OCI-LY7 (cell line): ENCODE measurements at regions not wholly inside any gene's neighbourhood (a gene's known extent, or its start where the extent isn't known, plus 50 kb on each side); places are given as distances from the start of the nearest gene placed in this dataset.

Source experiments
- BruUV-seq: library from RNA; stranded (reverse); fragments of 400-500 nt; replicated peaks from 2 replicates; lab custom pipeline; 2021; lab: Mats Ljungman, UMichigan
- CTCF ChIA-PET: fragments of 300-600 bp; sonication (Branson Sonifier 250); formaldehyde crosslinking; loops from one replicate; lab custom pipeline; 2022; ENCODE audit warnings: antibody characterized with exemption; ENCODE audit not compliant: unreplicated experiment; lab: Charles Lee
- POLR2A ChIA-PET: fragments of 300-600 bp; sonication (Branson Sonifier 250); formaldehyde crosslinking; loops from one replicate; lab custom pipeline; 2022; ENCODE audit warnings: antibody characterized with exemption; lab: Charles Lee
- DNase-seq: peaks from one replicate; pipeline ENCODE4 v3.0.0-alpha.2; 2015; ENCODE audit warnings: low spot score
- H2AFZ ChIP-seq: fragments of 200-600 bp; sonication (generic), shearing (Covaris generic); 2 replicates; pipeline ENCODE4 v1.6.1; 2014; ENCODE audit warnings: mild to moderate bottlenecking, antibody characterized with exemption, low read length, moderate library complexity
- H3K27ac ChIP-seq: fragments of 200-600 bp; sonication (generic); 2 replicates; pipeline ENCODE4 v1.5.1; 2014; ENCODE audit warnings: mixed run types, low read depth, mild to moderate bottlenecking, moderate library complexity, low read length, inconsistent platforms; ENCODE audit not compliant: poor library complexity, severe bottlenecking
- H3K36me3 ChIP-seq: fragments of 200-600 bp; sonication (generic); 2 replicates; pipeline ENCODE4 v1.6.1; 2014; ENCODE audit warnings: mild to moderate bottlenecking, antibody characterized with exemption, low read length, moderate library complexity, mixed read lengths; ENCODE audit not compliant: insufficient read depth
- H3K4me1 ChIP-seq: fragments of 200-600 bp; sonication (generic); 2 replicates; pipeline ENCODE4 v1.5.1; 2014; ENCODE audit warnings: mild to moderate bottlenecking, low read length; ENCODE audit not compliant: insufficient read depth, poor library complexity, severe bottlenecking
- H3K4me2 ChIP-seq: fragments of 200-600 bp; sonication (generic); 2 replicates; pipeline ENCODE4 v1.6.1; 2014; ENCODE audit warnings: mild to moderate bottlenecking, low read length
- H3K4me3 ChIP-seq: fragments of 200-600 bp; sonication (generic); 2 replicates; pipeline ENCODE4 v1.5.1; 2014; ENCODE audit warnings: mild to moderate bottlenecking, low read depth, low read length; ENCODE audit not compliant: poor library complexity, severe bottlenecking
- H3K79me2 ChIP-seq: fragments of 200-600 bp; sonication (generic); 2 replicates; pipeline ENCODE4 v1.6.1; 2016; ENCODE audit warnings: low read depth, mild to moderate bottlenecking, low read length, moderate library complexity, mixed read lengths; ENCODE audit not compliant: insufficient read depth
- H3K9me2 ChIP-seq: fragments of 200-600 bp; sonication (generic); 2 replicates; pipeline ENCODE4 v1.6.1; 2016; ENCODE audit warnings: mild to moderate bottlenecking, low read length, mixed read lengths; ENCODE audit not compliant: insufficient read depth
- H3K9me3 ChIP-seq: fragments of 200-600 bp; sonication (generic); 2 replicates; pipeline ENCODE4 v1.6.1; 2014; ENCODE audit warnings: mild to moderate bottlenecking, mixed run types, low read length, mixed read lengths
- H4K20me1 ChIP-seq: fragments of 200-600 bp; sonication (generic); 2 replicates; pipeline ENCODE4 v1.6.1; 2014; ENCODE audit warnings: mild to moderate bottlenecking, antibody characterized with exemption, low read length, moderate library complexity, mixed read lengths; ENCODE audit not compliant: insufficient read depth
- EZH2phosphoT487 ChIP-seq: fragments of 200-600 bp; sonication (generic); IDR thresholded peaks from 2 replicates; pipeline ENCODE4 v1.6.1; 2018; ENCODE audit warnings: low read depth, borderline replicate concordance, mild to moderate bottlenecking, mixed run types, antibody characterized with exemption, low read length, moderate library complexity, mixed read lengths
- intact Hi-C: fragments of 100-400 bp; cut with micrococcal nuclease; formaldehyde crosslinking; loops from one replicate; pipeline ENCODE4 v1.10.0; 2022; ENCODE audit not compliant: unreplicated experiment
- TF ChIP-seq, protein P1 (sequence below): fragments of 200-600 bp; sonication (generic); conservative IDR thresholded peaks from 2 replicates; pipeline ENCODE4 v1.5.1; 2014; ENCODE audit warnings: mild to moderate bottlenecking, antibody characterized with exemption, low read length, moderate library complexity, mixed read lengths

- no peaks in the 10 kb centered on the region for H3K79me2 ChIP-seq
- H3K9me2 ChIP-seq, result no peaks in the 10 kb centered on the region
- H3K4me3 ChIP-seq, result no peak overlapping the region
- ChIA-PET CTCF (no interaction called here), POLR2A (no interaction called here)
- no peaks in the 10 kb centered on the region for H4K20me1 ChIP-seq
- no peaks in the 10 kb centered on the region for H3K4me1 ChIP-seq
- TF ChIP-seq EZH2phosphoT487, result no peak
- TF ChIP-seq, protein P1, sequence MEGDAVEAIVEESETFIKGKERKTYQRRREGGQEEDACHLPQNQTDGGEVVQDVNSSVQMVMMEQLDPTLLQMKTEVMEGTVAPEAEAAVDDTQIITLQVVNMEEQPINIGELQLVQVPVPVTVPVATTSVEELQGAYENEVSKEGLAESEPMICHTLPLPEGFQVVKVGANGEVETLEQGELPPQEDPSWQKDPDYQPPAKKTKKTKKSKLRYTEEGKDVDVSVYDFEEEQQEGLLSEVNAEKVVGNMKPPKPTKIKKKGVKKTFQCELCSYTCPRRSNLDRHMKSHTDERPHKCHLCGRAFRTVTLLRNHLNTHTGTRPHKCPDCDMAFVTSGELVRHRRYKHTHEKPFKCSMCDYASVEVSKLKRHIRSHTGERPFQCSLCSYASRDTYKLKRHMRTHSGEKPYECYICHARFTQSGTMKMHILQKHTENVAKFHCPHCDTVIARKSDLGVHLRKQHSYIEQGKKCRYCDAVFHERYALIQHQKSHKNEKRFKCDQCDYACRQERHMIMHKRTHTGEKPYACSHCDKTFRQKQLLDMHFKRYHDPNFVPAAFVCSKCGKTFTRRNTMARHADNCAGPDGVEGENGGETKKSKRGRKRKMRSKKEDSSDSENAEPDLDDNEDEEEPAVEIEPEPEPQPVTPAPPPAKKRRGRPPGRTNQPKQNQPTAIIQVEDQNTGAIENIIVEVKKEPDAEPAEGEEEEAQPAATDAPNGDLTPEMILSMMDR, result no peak
- no peaks in the 10 kb centered on the region for H3K36me3 ChIP-seq
- H3K9me3 ChIP-seq, result no peaks in the 10 kb centered on the region
- intact Hi-C loops, result no loop called here
- H3K27ac ChIP-seq, result no peak overlapping the region
- DNase-seq, result no peak
- H3K4me2 ChIP-seq, result no peak overlapping the region
- BruUV-seq, result no TSS peak
- H2AFZ ChIP-seq, result no peak overlapping the region
Observed at GRCh38 chr9:135183528-135184180, 96.2 kb downstream of the OLFM1 start.

- H3K4me3 ChIP-seq, result no peak overlapping the region
- no peaks in the 10 kb centered on the region for H3K9me3 ChIP-seq
- no peak overlapping the region for H2AFZ ChIP-seq
- ChIA-PET POLR2A (no interaction called here), CTCF (no interaction called here)
- no peak for TF ChIP-seq EZH2phosphoT487
- TF ChIP-seq, protein P1, result no peak
- no peaks in the 10 kb centered on the region for H3K4me1 ChIP-seq
- no peaks in the 10 kb centered on the region for H4K20me1 ChIP-seq
- no TSS peak for BruUV-seq
- H3K79me2 ChIP-seq, result no peaks in the 10 kb centered on the region
- no peak overlapping the region for H3K27ac ChIP-seq
- H3K9me2 ChIP-seq, result no peaks in the 10 kb centered on the region
- H3K4me2 ChIP-seq, result no peak overlapping the region
- intact Hi-C loops, result no loop called here
- DNase-seq, result no peak
- no peaks in the 10 kb centered on the region for H3K36me3 ChIP-seq
Observed at GRCh38 chr9:135184181-135185053, 96.9 kb downstream of the OLFM1 start.

GRCh38 chr9:135185060-135185459 lies 97.6 kb downstream of the OLFM1 start:
- H3K4me2 ChIP-seq, result no peak overlapping the region
- no peaks in the 10 kb centered on the region for H3K79me2 ChIP-seq
- intact Hi-C loops, result no loop called here
- CTCF ChIA-PET, result no interaction called here
- DNase-seq, result no peak
- no peak overlapping the region for H3K27ac ChIP-seq
- TF ChIP-seq, protein P1, result no peak
- no peak for TF ChIP-seq EZH2phosphoT487
- BruUV-seq, result no TSS peak
- no peaks in the 10 kb centered on the region for H4K20me1 ChIP-seq
- H3K9me2 ChIP-seq, result no peaks in the 10 kb centered on the region
- H3K4me1 ChIP-seq, result no peaks in the 10 kb centered on the region
- H3K4me3 ChIP-seq, result no peak overlapping the region
- H3K9me3 ChIP-seq, result no peaks in the 10 kb centered on the region
- no peak overlapping the region for H2AFZ ChIP-seq
- POLR2A ChIA-PET, result no interaction called here
- H3K36me3 ChIP-seq, result no peaks in the 10 kb centered on the region
